HK-2 (cell line): ENCODE measurements at regions not wholly inside any gene's neighbourhood (a gene's known extent, or its start where the extent isn't known, plus 50 kb on each side); places are given as distances from the start of the nearest gene placed in this dataset.
"Not testable (repeated sequence)": the region's sequence is repeated elsewhere in the genome, so short reads cannot be mapped to it uniquely, and the experiment has no call there.

Experiments used
- DNase-seq: peaks from one replicate; pipeline ENCODE4 v3.0.0-alpha.2; 2018; ENCODE audit not compliant: unreplicated experiment

DNA sequence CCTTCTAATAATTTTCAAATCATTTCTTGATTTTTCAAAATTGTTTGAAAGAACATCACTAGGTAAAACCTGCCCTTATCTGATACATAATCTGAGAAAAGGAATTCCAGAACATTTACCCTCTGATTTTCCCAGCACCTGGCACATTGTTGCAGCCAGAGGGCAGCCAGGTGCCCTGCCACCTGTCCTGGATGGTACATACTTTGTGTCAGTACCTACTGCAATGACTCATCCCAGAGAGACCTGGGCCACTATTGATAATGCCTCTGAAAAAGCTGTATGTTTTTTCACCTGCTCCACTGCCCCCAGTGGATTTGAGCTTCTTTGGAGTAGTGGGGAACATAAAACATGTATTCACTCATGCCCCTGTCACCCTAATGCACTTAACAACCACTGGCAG is 648.9 kb upstream of the GBE1 start:
- no peak for DNase-seq

- no peak for DNase-seq
These were observed 648.4 kb upstream of the GBE1 start for GRCh38 chr3:82409842-82410241.

DNA sequence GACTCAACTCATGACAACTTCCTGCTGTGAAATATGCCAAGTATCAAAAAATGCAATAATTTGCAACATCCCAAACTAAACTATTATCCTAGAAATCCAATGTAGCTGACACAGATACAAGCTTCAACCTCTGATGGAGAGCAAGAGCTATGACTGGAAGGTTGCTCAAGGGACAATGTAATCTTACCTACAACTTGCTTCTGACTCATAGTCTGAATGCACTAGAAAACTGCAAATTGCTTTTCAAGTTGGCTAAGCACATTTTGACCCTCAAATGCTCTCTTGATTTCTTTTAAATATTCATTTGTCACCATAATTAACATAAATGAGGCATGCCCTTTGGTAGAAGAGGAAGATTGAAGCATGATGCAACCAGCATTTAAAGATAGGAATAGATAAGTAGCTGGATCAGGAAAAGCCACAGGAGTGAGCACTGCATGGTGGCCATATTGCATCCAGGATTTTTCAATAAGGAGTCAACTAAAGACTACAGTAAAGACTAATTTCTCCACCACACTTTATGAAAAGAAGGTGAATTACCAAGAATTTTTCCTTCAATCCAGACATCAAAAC is 630.8 kb upstream of the GBE1 start:
- no peak for DNase-seq

DNA sequence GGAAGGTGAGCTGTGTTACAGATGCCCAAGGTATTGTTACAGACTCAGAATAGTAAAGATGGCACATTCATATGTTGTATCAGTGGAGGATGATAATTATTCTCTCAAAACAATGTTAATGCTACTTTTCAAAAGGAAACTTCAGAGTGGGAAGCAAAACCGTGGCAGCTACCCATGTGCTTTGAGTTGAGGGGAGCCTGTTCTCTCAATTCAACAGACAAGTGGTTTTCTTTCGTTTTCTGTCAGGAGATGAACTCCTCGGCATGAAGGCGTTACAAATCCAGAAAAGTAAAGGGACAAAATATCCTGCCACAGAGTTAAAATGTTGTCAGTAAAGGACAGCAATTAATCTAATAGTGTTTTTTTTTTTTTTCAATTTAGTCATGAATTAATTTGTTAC is 629.4 kb upstream of the GBE1 start:
- DNase-seq: no peak

DNA sequence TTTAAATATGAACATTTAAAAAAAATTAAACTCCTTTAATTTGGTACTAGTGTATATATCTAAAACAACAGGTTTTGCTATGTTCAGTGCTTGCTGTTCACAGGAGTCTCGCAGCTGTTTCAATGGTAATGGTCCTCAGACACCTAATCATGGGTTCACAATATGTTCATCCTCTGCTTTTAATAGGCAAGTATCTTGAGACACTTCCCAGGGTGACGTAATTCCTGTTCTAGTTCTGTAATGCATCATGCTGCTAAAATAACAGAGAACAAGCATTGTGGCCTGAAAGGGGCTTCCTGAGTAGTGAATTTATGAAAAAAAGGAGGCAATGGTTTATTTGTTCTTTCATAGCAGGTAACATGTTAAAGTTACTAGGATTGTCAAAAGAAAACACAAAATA is 625.2 kb upstream of the GBE1 start:
- no peak for DNase-seq

DNA sequence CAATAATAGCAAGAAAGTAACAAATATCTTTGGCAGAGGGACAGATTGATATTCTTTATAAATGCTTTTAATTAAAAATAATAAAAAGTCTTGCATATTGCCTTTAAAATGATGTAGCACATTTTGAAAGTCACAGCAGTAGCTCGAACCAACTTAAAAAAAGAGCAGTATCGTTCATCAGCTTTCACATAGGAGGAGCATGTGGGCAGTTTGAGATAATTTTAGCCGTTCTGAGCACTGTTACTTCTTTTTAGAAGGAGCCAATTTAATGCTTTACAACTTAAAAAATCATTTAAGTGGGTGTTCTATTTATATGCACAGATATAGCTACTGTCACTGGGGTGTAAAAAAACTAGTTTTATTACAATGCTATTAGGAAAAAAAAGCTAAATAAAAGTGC is 622.7 kb upstream of the GBE1 start:
- DNase-seq: no peak

- DNase-seq: no peak
These were observed 621.4 kb upstream of the GBE1 start for GRCh38 chr3:82382831-82383230.

DNA sequence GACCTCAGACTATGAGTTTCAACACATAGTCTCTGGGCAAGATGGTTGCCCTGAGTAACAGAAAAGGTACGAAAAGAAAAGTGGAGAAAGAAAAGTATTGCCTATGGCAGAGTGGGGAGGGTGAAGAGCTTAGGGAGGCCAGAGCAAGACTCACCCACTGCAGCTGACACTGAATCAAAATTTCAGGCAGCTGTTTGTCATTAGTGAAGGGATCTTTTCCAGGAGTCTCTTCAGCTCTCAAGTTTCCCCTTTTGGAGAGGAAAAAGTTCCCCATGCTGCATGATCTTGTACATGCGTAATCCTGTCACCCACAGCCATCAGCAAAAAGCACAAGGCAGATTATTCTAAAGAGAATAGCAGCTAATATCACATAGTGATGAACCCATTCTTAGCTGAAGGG is 616.9 kb upstream of the GBE1 start:
- no peak for DNase-seq

DNA sequence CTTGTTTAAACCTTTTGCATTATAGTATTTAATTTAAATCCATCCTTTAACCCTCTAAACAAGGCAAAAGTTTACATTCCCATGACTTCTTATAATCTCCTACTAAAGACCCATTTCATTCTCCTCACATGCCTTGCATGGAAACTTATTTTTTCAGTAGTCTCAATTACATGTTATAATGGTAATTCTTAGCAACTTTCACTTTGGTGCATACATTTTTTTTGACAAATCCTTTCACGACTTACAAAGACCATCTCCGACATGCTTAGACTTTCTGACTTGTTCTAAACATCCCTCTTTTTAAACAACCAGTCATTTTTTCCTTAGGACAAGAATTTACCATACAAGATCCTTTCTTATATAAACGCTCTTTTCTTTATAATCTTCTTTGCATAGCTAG is 615.4 kb upstream of the GBE1 start:
- DNase-seq: no peak

DNA sequence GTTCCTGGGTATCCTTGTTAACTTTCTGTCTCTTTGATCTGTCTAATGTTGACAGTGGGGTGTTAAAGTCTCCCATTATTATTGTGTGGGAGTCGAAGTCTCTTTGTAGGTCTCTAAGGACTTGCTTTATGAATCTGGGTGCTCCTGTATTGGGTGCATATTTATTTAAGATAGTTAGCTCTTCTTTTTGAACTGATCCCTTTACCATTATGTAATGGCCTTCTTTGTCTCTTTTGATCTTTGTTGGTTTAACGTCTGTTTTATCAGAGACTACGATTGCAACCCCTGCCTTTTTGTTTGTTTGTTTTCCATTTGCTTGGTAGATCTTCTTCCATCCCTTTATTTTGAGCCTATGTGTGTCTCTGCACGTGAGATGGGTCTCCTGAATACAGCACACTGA is 612.4 kb upstream of the GBE1 start:
- not testable (repeated sequence) for DNase-seq

DNA sequence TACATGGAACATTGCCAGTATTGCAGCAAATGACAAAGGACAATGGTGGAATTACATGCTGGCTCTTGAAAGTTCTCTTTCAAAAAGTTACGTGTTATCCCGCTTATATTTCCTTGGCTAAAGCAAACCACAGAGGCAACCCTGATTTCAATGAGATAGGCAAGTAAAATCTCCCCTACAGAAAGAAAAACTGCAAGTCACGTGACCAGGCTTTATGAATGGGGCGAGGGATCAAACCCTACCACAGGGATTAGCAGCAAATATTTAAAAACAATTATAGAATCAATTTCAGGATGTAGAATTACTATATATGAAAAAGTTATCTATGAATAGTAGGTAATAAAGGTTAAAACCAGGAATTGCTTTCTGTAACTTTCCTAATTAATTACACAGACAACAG is 603.4 kb upstream of the GBE1 start:
- DNase-seq: no peak

- no peak for DNase-seq
These were observed 601.7 kb upstream of the GBE1 start for GRCh38 chr3:82363131-82363530.

DNA sequence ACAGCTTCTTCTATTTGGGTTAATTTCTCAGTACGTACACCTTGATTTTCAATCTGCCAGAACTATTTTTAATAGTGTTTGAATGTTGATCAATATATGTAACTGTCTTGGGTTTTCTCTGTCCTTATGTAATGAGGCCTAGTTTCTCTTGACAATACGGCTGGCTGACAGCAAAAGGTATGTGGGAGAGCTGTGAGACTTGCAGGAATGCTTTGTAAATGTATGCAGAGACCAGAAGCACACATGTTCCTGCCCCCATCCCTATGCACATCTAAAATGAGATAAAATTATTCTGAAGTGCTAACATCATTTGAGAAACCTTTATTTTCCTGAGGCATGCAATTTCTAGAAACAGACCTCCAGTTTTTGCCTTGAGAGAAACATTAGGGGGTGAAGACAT is 593.8 kb upstream of the GBE1 start:
- DNase-seq: no peak

GRCh38 chr3:82354228-82354627 is 592.8 kb upstream of the GBE1 start:
- no peak for DNase-seq

DNA sequence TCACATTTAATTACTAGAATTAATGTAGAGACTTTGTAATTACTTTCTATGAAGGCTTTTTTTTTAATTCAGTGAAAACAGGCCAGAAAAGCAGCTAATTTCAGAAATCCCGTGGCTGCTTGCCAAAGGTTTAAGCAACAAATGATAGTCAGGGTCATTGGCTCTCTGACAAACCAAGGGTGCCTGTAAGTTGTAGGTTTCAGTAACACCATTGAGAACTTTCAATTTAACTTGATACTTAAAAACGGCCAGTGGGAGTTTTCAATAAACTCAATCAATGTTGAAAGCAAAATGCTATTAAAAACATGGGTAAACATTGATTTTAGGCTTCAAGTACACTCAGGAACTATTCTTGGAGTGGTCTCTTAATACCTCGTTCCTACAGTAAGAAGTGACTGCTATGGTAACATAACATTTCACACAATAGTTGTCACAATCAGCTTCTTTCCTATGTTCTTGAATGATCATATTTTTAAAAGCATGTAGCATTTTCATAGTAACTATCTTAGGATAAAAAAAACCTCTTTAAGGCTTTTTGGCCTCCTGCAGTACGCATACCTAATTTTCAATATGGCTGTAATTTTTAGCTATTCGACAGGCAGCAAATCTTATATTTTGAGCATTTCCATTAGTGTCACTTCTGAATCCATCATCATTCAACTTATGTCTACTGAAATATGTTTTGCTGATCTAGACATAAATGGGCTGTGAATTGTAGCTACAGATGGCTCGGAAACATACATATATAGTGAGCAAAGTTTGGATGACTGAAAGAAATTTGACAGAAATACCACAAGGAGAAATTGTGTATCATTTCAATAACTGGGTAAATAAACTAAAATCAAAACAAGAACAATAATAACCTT is 592.1 kb upstream of the GBE1 start:
- DNase-seq: no peak

DNA sequence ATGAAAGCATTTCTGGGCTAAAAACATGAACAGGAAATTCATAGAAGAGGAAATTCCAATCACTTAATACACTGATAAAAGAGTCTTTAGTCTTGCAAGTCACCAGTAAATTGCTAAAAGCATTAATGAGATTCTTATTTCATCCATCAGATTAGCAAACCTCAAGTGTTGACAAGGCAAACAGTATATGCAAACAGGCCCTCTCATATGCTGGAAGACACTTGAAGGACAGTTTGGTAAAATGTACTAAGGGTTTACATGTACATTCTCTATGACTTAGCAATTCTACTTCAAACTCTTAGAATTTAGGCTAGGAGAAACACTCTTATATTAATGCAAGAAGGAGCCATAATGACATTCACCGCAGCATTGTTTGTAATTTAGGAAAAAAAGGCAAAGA is 586.1 kb upstream of the GBE1 start:
- no peak for DNase-seq

- no peak for DNase-seq
These were observed 581.1 kb upstream of the GBE1 start for GRCh38 chr3:82342521-82342920.

DNA sequence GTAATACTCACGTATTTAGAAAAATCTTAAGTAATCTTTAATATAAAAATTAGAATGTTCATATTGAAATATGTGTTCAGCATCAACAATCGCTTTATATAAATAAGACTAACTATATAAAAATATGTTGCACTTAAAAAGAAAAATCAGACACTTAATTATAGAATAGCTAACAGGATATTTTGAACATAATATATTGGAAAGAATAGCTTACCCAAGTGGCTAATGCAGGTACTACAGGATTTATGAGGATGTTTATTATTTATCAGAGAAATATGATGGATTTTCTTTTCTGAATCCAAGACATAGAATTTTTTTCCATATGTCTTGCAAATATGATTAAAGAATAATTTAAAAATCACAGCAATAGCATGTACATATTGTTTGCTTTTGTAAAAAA is 567.9 kb upstream of the GBE1 start:
- DNase-seq: no peak

DNA sequence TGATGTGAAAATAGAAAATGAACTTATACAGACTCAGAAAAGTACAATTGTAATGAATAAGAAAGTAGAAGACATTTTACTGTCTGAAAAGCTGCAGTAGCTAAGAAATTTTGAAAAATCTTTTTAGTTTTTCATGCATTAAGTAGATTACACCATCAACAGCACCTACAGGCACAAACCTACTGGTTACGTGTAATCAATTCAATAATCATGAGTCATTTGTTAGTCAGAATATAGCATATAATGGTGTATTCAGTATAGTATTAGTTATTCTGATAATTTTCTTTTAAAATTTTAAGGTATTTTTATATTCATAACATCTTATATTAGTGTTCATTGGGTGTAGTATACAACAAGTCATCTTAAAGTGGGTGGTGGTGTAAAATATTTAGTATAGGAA is 550.5 kb upstream of the GBE1 start:
- DNase-seq: no peak

DNA sequence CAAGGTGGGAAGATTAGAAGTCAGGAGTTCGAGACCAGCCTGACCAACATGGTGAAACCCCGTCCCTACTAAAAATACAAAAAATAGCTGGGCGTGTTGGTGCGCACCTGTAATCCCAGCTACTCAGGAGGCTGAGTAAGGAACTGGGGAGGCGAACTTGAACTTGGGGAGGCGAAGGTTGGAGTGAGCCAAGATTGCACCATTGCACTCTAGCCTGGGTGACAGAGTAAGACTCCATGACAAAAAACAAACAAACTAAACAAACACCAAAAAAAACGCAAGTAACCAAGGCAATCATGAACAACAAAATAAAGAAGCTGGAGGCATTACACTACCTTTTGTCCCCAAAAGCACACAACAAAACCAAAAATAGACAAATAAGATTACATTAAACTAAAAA is 547.3 kb upstream of the GBE1 start:
- DNase-seq: no peak

- no peak for DNase-seq
These were observed 544.7 kb upstream of the GBE1 start for GRCh38 chr3:82306189-82306588.

DNA sequence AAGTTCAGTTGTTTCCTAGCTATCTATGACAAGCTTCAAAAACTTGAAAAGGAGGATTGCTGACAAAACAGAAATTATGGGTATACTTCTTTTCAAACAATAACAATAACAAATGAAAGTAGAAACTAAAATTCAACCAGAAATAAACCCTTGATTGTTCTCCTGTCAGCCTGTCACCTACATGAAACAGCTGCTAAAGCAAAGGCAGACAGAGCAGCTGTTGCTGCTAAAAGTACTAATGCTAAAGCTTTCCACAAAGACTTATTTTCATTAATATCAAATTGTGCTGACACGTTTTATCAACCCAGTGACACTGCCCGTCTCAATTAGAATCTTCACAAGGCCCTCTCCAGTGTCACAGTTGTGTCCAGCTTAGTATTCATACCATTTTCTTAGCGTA is 533.2 kb upstream of the GBE1 start:
- no peak for DNase-seq

DNA sequence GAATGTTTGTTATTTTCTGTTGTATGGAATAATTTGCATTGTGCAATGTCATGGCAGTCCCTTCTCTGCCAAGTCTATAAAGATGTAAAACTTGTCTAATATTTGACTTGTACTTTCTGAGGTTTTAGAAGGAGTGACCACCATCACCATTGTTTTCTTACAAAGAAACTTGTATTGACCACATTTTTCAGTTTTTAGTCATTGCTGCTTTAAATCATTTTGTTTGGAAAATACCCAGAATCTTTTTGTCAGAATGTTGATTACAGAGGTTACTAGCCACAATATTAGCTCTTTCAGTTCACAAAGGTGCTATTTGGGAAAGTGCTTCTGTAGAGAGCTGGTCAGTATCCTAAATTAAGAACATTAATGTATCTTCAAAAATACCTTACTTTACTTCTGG is 532.4 kb upstream of the GBE1 start:
- no peak for DNase-seq

- no peak for DNase-seq
These were observed 532.0 kb upstream of the GBE1 start for GRCh38 chr3:82293435-82293834.
